ENCODE measurements at regions not wholly inside any gene's neighbourhood (a gene's known extent, or its start where the extent isn't known, plus 50 kb on each side); places are given as distances from the start of the nearest gene placed in this dataset.
"Not testable (repeated sequence)": the region's sequence is repeated elsewhere in the genome, so short reads cannot be mapped to it uniquely, and the experiment has no call there.

GRCh38 chr5:106392766-106393165, 1278.0 kb downstream of the EFNA5 start:
- no peak for FAIRE-seq

GRCh38 chr5:106387767-106388166, 1283.0 kb downstream of the EFNA5 start:
- H3K36me3 ChIP-seq (ENCODE audit: control insufficient read depth in 2 of 3, insufficient read depth in 3 of 3, low read length in 3 of 3); H3K27ac ChIP-seq (ENCODE audit: low read depth in 2 of 2, low read length in 2 of 2); intact Hi-C loops (cut with DNase I); H3K4me1 ChIP-seq (ENCODE audit: control insufficient read depth in 2 of 3, insufficient read depth in 2 of 3, low read depth in 1 of 3, low read length in 3 of 3); DNase-seq; FAIRE-seq; H3K4me3 ChIP-seq (ENCODE audit: low read length in 3 of 3); H3K9ac ChIP-seq (ENCODE audit: low read length in 3 of 3); H3K9me3 ChIP-seq (ENCODE audit: control insufficient read depth in 2 of 3, insufficient read depth in 1 of 3, low read length in 3 of 3); H3K27me3 ChIP-seq (ENCODE audit: control insufficient read depth, insufficient read depth, low read length): not testable (repeated sequence)

More at GRCh38 chr5:106392766-106393165, 1278.0 kb downstream of the EFNA5 start:
- Histone ChIP-seq H3K27me3 (ENCODE audit: control insufficient read depth, insufficient read depth, low read length) (no peaks in the 10 kb centered on the region), H3K9ac (ENCODE audit: low read length in 3 of 3) (no peak overlapping the region), H3K27ac (ENCODE audit: low read depth in 2 of 2, low read length in 2 of 2) (no peak overlapping the region), H3K9me3 (ENCODE audit: control insufficient read depth in 2 of 3, insufficient read depth in 1 of 3, low read length in 3 of 3) (no peaks in the 10 kb centered on the region), H3K36me3 (ENCODE audit: control insufficient read depth in 2 of 3, insufficient read depth in 3 of 3, low read length in 3 of 3) (no peaks in the 10 kb centered on the region), H3K4me1 (ENCODE audit: control insufficient read depth in 2 of 3, insufficient read depth in 2 of 3, low read depth in 1 of 3, low read length in 3 of 3) (no peaks in the 10 kb centered on the region), H3K4me3 (ENCODE audit: low read length in 3 of 3) (no peak overlapping the region)
- intact Hi-C loops (cut with DNase I), result no loop called here
- TF ChIP-seq CTCF (IDR thresholded peaks at IDR 0.05; ENCODE audit: borderline replicate concordance, extremely low read depth, insufficient read depth), result no peak
- DNase-seq, result no peak

- no peak for TF ChIP-seq CTCF (IDR thresholded peaks at IDR 0.05; ENCODE audit: borderline replicate concordance, extremely low read depth, insufficient read depth)
- Histone ChIP-seq H3K9me3 (ENCODE audit: control insufficient read depth in 2 of 3, insufficient read depth in 1 of 3, low read length in 3 of 3) (no peaks in the 10 kb centered on the region), H3K4me1 (ENCODE audit: control insufficient read depth in 2 of 3, insufficient read depth in 2 of 3, low read depth in 1 of 3, low read length in 3 of 3) (no peaks in the 10 kb centered on the region), H3K27ac (ENCODE audit: low read depth in 2 of 2, low read length in 2 of 2) (no peak overlapping the region), H3K27me3 (ENCODE audit: control insufficient read depth, insufficient read depth, low read length) (no peaks in the 10 kb centered on the region), H3K36me3 (ENCODE audit: control insufficient read depth in 2 of 3, insufficient read depth in 3 of 3, low read length in 3 of 3) (no peaks in the 10 kb centered on the region), H3K4me3 (ENCODE audit: low read length in 3 of 3) (no peak overlapping the region), H3K9ac (ENCODE audit: low read length in 3 of 3) (no peak overlapping the region)
- no peak for FAIRE-seq
- intact Hi-C loops (cut with DNase I), result no loop called here
- DNase-seq, result no peak
Measured at GRCh38 chr5:106386287-106386686, 1284.5 kb downstream of the EFNA5 start.

- no peaks in the 10 kb centered on the region for H3K9me3 ChIP-seq (ENCODE audit: control insufficient read depth in 2 of 3, insufficient read depth in 1 of 3, low read length in 3 of 3)
- H3K4me3 ChIP-seq (ENCODE audit: low read length in 3 of 3), result no peak overlapping the region
- H3K36me3 ChIP-seq (ENCODE audit: control insufficient read depth in 2 of 3, insufficient read depth in 3 of 3, low read length in 3 of 3), result no peaks in the 10 kb centered on the region
- H3K27me3 ChIP-seq (ENCODE audit: control insufficient read depth, insufficient read depth, low read length), result no peaks in the 10 kb centered on the region
- H3K4me1 ChIP-seq (ENCODE audit: control insufficient read depth in 2 of 3, insufficient read depth in 2 of 3, low read depth in 1 of 3, low read length in 3 of 3), result no peaks in the 10 kb centered on the region
- no peak for DNase-seq
- intact Hi-C loops (cut with DNase I), result no loop called here
- no peak overlapping the region for H3K9ac ChIP-seq (ENCODE audit: low read length in 3 of 3)
- no peak overlapping the region for H3K27ac ChIP-seq (ENCODE audit: low read depth in 2 of 2, low read length in 2 of 2)
- TF ChIP-seq CTCF (IDR thresholded peaks at IDR 0.05; ENCODE audit: borderline replicate concordance, extremely low read depth, insufficient read depth), result no peak
- no peak for FAIRE-seq
Measured at GRCh38 chr5:106380736-106381135, 1290.0 kb downstream of the EFNA5 start.
